HG02852 (cell line): ENCODE measurements at regions not wholly inside any gene's neighbourhood (a gene's known extent, or its start where the extent isn't known, plus 50 kb on each side); places are given as distances from the start of the nearest gene placed in this dataset.
A peak's percentile ranks its signal among the peaks of the same experiment; 100 is the strongest.
"Not testable (repeated sequence)": the region's sequence is repeated elsewhere in the genome, so short reads cannot be mapped to it uniquely, and the experiment has no call there.

Experiments
- ATAC-seq: cut with Tn5 transposase; IDR thresholded peaks from one replicate; pipeline ENCODE4 v1.9.1; 2021; ENCODE audit warnings: mild to moderate bottlenecking, moderate library complexity; ENCODE audit not compliant: unreplicated experiment

DNA sequence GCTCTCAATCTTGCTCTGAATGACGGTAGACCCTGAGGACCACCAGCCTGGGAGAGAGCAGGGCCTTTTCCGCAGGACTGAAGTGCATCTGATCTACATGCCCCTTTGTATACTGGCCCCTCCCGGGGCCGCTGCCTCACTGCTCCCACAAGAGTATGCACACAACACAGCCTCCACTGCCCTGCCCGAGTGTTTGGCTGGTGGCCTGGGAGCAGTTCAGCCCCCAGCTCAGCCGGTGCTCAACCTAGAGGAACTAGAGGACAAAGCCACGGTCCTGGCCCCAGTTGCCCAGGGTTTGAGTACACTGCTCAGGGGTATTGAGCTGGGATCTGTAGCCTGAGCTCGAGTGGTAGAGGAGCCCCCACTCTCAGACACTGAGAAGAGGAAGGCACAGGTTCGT, 118.9 kb upstream of the CAB39 start:
- ATAC-seq: no peak

DNA sequence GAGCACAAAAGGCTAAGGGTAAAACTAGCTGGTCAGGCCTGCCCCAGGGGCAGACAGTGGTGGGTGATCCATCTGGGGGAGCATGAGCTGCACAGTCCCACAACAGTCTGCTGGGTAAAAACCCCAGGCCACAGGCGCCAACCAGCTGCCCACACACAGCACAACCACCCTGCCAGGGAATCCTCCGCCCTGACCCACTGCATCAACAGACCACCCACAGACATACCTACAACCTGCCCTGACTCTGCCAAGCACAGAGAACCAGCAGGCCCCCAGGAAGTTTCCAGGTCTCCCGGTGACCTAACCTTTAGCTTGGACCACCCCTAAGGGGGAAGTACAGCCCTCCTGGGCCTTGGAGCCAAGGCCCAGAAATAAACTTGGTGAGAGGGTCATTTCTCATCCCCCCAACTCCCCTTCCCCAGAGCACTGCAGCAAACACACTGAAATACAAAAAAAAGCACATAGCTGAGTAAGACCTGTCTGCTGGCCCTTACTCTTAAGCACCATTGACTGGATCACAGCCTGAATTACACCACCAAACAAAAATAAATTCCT, 118.3 kb upstream of the CAB39 start:
- no peak for ATAC-seq

- no peak for ATAC-seq
Measured at GRCh38 chr2:230599853-230600252, 112.8 kb upstream of the CAB39 start.

- no peak for ATAC-seq
Measured at GRCh38 chr2:230600285-230600684, 112.4 kb upstream of the CAB39 start.

- no peak for ATAC-seq
Measured at GRCh38 chr2:230600881-230601280, 111.8 kb upstream of the CAB39 start.

DNA sequence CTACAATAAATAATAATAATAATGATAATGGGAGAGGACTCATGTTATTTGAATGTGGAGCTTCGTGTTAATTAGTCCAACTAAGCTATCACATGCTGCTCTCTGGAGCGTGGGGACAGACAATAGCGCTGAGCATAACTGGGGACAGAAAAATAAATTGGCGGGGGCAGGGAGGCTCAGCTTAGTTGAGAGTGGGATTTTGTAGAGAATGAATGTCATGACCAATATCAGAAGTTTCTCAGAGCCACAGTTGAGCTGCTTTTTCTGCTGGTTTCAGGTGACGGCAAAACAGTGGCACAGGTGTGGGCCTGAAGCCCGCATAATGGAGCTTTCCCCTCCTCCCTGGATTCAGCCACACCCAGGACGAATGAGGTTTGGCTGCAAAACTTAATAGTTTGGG, 111.1 kb upstream of the CAB39 start:
- ATAC-seq: peak; percentile 69

DNA sequence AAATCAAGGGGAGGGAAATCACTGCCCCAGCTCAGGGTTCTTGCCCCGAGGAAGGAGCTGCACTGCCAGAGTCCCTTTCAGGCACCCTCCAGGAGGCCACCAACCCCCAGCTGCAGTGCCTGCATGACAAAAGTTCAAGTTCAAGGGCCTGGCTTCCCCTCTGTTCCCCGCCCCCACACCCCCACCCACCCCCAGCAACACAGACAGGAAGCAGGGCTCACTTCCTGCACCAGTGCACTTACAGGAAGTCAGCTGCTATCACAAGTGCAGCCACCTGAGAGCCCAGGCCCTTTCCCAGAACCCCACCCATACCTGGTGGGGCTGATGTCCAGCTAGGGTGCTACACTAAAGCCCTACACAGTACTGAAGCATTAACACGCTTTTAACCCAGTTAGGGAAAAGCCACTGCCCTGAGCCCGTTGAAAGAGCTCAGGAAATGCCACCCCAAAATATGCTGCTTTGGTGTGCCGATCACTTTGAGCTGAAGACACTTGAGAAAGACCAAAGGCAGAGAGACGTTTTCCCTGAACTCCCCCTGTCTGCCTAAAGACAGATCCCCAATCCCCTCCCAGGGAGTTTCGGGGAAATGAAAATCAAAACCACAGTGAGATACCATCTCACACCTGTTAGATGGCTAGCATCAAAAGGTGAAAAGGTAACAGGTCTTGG, 109.9 kb upstream of the CAB39 start:
- ATAC-seq: peak; percentile 42

DNA sequence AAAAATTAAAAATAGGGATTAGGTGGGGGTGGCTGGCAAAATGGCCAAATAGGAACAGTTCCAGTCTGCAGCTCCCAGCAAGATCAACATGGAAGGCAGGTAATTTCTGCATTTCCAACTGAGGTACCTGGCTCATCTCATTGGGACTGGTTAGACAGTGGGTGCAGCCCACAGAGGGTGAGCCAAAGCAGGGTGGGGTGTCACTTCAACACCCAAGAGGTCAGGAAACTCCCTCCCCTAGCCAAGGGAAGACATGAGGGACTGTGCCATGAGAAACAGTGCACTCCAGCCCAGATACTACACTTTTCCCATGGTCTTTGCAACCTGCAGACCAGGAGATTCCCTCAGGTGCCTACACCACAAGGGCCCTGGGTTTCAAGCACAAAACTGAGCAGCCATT, 109.3 kb upstream of the CAB39 start:
- not testable (repeated sequence) for ATAC-seq

DNA sequence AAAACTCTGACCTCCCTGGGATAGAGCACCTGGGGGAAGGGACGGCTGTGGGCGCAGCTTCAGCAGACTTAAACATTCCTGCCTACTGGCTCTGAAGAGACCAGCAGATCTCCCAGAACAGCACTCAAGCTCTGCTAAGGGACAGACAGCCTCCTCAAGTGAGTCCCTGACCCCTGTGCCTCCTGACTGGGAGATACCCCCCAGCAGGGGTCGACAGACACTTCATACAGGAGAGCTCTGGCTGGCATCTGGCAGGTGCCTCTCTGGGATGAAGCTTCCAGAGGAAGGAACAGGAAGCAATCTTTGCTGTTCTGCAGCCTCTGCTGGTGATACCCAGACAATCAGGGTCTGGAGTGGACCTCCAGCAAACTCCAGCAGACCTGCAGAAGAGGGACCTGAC, 108.5 kb upstream of the CAB39 start:
- ATAC-seq: not testable (repeated sequence)

- no peak for ATAC-seq
Measured at GRCh38 chr2:230614040-230614439, 98.6 kb upstream of the CAB39 start.

GRCh38 chr2:230614913-230615332, 97.7 kb upstream of the CAB39 start:
- ATAC-seq: peak; percentile 91

- not testable (repeated sequence) for ATAC-seq
Measured at GRCh38 chr2:230617256-230617706, 95.4 kb upstream of the CAB39 start.

DNA sequence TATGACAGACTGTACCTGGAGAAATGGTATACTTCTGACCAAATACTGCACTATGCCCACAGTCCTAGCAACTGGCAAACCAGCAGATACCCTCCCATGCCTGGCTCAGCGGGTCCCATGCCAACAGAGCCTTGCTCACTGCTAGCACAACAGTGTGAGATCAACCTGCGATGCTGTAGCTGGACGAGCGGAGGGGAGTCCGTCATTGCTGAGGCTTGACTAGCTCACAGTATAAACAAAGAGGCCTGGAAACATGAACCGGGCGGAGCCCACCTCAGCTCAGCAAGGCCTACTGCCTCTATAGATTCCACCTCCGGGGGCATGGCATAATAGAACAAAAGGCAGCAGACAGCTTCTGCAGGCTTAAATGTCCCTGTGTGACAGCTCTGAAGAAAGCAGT, 93.2 kb upstream of the CAB39 start:
- ATAC-seq: no peak

GRCh38 chr2:230625220-230625619, 87.4 kb upstream of the CAB39 start:
- not testable (repeated sequence) for ATAC-seq

DNA sequence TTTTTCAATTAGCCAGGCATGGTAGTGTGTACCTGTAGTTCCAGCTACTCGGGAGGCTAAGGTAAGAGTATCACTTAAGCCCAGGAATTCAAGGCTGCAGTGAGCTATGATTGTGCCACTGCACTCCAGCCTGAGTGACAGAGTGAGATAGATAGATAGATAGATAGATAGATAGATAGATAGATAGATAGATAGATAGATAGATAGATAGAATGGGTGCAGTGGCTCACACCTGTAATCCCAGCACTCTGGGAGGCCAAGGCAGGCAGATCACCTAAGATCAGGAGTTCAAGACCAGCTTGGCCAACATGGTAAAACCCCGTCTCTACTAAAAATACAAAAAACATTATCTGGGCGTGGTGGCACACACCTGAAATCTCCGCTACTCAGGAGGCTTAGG, 85.6 kb upstream of the CAB39 start:
- ATAC-seq: not testable (repeated sequence)

- ATAC-seq: no peak
Measured at GRCh38 chr2:230627806-230628724, 84.6 kb upstream of the CAB39 start.

GRCh38 chr2:230631470-230631869, 81.2 kb upstream of the CAB39 start:
- ATAC-seq: no peak

DNA sequence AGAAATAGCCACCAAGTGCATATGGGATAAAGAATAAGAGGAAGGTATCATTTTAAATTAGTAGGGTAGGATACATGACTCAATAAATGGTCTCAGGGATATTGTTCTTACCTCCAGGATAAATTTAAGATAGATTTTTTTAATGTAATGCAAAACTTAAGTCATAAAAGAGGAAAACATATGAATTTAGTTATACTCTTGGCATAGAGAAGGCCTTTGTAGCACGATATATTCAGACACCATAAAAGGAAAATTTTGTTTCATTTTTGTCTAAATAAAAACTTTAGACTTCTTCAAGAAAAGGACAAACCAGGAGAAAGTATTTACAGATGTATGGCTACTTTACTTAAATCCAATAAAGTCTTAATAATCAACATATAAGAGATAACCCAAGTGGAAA, 78.5 kb upstream of the CAB39 start:
- no peak for ATAC-seq

GRCh38 chr2:230634721-230635313, 77.8 kb upstream of the CAB39 start:
- not testable (repeated sequence) for ATAC-seq

GRCh38 chr2:230636684-230637271, 75.9 kb upstream of the CAB39 start:
- ATAC-seq: no peak

GRCh38 chr2:230637486-230637885, 75.2 kb upstream of the CAB39 start:
- ATAC-seq: not testable (repeated sequence)
